ENCODE measurements at regions not wholly inside any gene's neighbourhood (a gene's known extent, or its start where the extent isn't known, plus 50 kb on each side); places are given as distances from the start of the nearest gene placed in this dataset.

DNA sequence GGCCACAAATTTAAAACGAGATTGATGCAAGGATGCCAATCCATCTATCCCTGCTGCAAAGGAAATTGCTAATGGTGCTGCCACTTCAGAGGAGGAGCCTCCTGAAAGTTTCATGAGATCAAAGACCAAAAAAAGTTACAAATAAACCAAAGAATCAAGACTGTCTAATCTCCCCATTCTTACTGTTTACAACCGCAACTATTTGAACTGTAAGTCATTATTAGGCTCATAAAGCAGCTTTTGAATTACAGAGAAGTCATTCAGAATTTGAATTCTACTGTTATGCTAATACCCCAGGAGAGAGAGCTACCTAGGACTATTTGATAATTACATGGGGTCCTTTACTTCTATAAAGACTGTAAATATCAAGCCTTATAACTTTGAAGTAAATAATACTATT is 1613.6 kb upstream of the WWC1 start:
- Histone ChIP-seq H3K4me1 (ENCODE audit: control insufficient read depth, insufficient read depth, low read length) (no peaks in the 10 kb centered on the region), H3K27me3 (ENCODE audit: control insufficient read depth, insufficient read depth, low read length, poor library complexity, severe bottlenecking) (no peaks in the 10 kb centered on the region), H3K9me3 (ENCODE audit: control insufficient read depth, low read length) (no peaks in the 10 kb centered on the region), H3K36me3 (ENCODE audit: control insufficient read depth, insufficient read depth, low read length) (no peaks in the 10 kb centered on the region), H3K27ac (ENCODE audit: insufficient read depth, low read depth, low read length, poor library complexity, severe bottlenecking) (no peak overlapping the region), H3K4me3 (ENCODE audit: insufficient read depth, low read depth, low read length) (no peak overlapping the region)
- WGBS, 2 experiments = 29 to 38% methylated on average over 2 of the region's 2 CpGs

DNA sequence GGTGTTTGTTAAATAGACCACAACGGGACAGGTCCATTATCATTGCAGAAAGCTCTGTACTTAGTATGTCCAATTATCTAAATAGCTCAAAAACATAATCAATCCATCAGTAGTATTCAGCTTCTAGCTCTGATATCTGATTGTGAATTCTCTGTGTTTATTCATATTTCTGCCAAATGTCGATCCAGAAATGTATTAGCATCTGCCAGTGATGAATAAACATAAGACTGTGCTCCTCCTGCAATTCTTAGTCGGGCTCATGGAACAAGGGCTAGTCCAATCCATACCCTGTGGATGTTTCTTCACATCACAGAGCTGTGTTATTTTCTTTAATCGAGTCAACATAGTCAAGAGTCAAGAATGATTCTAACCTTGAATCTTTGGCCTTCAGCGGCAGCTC is 1612.1 kb upstream of the WWC1 start:
- Histone ChIP-seq H3K4me1 (ENCODE audit: control insufficient read depth, insufficient read depth, low read length) (no peaks in the 10 kb centered on the region), H3K9me3 (ENCODE audit: control insufficient read depth, low read length) (no peaks in the 10 kb centered on the region), H3K27me3 (ENCODE audit: control insufficient read depth, insufficient read depth, low read length, poor library complexity, severe bottlenecking) (no peaks in the 10 kb centered on the region), H3K36me3 (ENCODE audit: control insufficient read depth, insufficient read depth, low read length) (no peaks in the 10 kb centered on the region), H3K27ac (ENCODE audit: insufficient read depth, low read depth, low read length, poor library complexity, severe bottlenecking) (no peak overlapping the region), H3K4me3 (ENCODE audit: insufficient read depth, low read depth, low read length) (no peak overlapping the region)
- 88 to 92% methylated on average over 5 of the region's 5 CpGs for WGBS, 2 experiments

DNA sequence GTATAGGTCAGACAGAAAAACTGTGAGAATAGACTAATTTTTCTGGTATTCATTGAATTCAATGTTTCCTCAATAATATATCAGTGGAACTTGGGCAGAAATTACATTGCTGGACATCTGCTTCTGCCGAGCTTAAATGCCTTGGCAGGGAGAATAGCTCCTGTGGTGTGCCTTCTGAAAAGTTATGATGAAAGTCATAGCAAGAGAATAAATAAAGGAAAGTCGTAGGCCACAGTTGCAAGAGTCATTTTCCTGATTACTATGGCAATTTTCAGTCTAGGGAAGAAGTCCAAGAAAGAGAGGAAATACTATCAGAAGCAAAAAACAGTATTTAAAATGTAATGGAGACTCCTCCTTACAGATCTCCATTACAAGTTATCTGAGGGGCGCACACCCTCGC is 1596.1 kb upstream of the WWC1 start:
- Histone ChIP-seq H3K9me3 (ENCODE audit: control insufficient read depth, low read length) (no peaks in the 10 kb centered on the region), H3K27me3 (ENCODE audit: control insufficient read depth, insufficient read depth, low read length, poor library complexity, severe bottlenecking) (no peaks in the 10 kb centered on the region), H3K27ac (ENCODE audit: insufficient read depth, low read depth, low read length, poor library complexity, severe bottlenecking) (no peak overlapping the region), H3K4me1 (ENCODE audit: control insufficient read depth, insufficient read depth, low read length) (no peaks in the 10 kb centered on the region), H3K4me3 (ENCODE audit: insufficient read depth, low read depth, low read length) (no peak overlapping the region), H3K36me3 (ENCODE audit: control insufficient read depth, insufficient read depth, low read length) (no peaks in the 10 kb centered on the region)
- WGBS, 2 experiments = 91 to 95% methylated on average over 4 of the region's 4 CpGs

DNA sequence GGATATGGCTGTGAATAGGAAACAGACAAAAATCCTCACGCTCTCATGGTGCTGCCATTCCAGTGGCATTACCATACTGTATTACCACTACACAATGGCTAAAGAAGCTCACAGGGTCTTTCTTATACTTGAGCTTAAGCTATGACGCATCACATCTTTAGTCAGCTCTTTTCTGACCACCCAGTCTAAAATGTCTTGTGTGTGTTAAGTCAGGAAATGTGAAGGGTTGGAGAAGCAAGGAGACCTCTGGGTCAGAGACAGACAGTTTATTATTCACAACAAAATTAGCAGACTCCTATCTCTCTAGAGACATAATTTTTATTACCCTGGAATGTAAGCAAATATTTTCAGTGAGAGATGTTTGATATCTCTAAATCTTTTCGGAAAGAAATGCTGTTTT is 1583.2 kb upstream of the WWC1 start:
- 89% methylated on average over 2 to 3 of the region's 3 CpGs for WGBS, 2 experiments
- no peaks in the 10 kb centered on the region for H3K27me3 ChIP-seq (ENCODE audit: control insufficient read depth, insufficient read depth, low read length, poor library complexity, severe bottlenecking)
- H3K9me3 ChIP-seq (ENCODE audit: control insufficient read depth, low read length) = no peaks in the 10 kb centered on the region
- H3K27ac ChIP-seq (ENCODE audit: insufficient read depth, low read depth, low read length, poor library complexity, severe bottlenecking) = no peak overlapping the region
- no peaks in the 10 kb centered on the region for H3K4me1 ChIP-seq (ENCODE audit: control insufficient read depth, insufficient read depth, low read length)
- no peak overlapping the region for H3K4me3 ChIP-seq (ENCODE audit: insufficient read depth, low read depth, low read length)
- H3K36me3 ChIP-seq (ENCODE audit: control insufficient read depth, insufficient read depth, low read length) = no peaks in the 10 kb centered on the region

DNA sequence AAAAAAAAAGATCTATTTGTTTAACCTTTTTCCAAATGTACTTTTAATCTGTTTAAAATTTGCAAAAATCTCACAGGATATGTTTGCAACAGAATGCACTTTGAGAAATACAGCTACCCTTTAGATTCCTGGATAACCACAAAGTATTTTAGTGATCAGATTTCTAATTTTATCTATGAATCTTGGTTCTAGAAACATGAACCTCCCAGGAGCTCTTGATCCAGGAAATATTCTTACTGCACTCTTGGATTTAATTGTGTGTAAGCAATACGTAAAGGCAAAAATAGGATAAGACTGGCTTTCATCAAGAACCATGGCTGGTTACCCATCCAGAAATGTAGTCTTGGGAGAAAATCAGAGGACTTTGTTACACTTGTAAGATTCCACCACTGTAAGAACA is 1581.8 kb upstream of the WWC1 start:
- Histone ChIP-seq H3K36me3 (ENCODE audit: control insufficient read depth, insufficient read depth, low read length) (no peaks in the 10 kb centered on the region), H3K9me3 (ENCODE audit: control insufficient read depth, low read length) (no peaks in the 10 kb centered on the region), H3K4me3 (ENCODE audit: insufficient read depth, low read depth, low read length) (no peak overlapping the region), H3K4me1 (ENCODE audit: control insufficient read depth, insufficient read depth, low read length) (no peaks in the 10 kb centered on the region), H3K27ac (ENCODE audit: insufficient read depth, low read depth, low read length, poor library complexity, severe bottlenecking) (no peak overlapping the region), H3K27me3 (ENCODE audit: control insufficient read depth, insufficient read depth, low read length, poor library complexity, severe bottlenecking) (no peaks in the 10 kb centered on the region)
- WGBS, 2 experiments = 96 to 100% methylated on average over 1 of the region's 1 CpG

DNA sequence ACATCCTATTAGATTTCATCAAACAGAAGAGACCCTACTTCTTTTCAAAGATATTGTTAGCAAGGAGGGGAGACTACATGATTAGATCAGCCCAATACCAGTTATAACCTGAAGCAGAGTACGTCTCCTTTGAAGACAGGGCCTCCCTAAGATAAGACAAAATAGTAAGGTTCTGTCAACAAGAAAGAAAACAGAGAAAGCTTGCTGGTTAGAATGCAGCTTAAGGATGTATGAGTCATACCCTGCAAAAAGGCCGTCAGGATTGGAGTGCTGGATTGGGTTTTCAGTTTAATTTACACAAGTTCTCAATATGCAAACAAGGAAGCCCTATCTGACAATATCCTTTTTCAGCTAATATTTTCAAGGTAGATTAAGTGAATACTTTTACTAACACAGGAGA is 1581.2 kb upstream of the WWC1 start:
- H3K4me1 ChIP-seq (ENCODE audit: control insufficient read depth, insufficient read depth, low read length) = no peaks in the 10 kb centered on the region

DNA sequence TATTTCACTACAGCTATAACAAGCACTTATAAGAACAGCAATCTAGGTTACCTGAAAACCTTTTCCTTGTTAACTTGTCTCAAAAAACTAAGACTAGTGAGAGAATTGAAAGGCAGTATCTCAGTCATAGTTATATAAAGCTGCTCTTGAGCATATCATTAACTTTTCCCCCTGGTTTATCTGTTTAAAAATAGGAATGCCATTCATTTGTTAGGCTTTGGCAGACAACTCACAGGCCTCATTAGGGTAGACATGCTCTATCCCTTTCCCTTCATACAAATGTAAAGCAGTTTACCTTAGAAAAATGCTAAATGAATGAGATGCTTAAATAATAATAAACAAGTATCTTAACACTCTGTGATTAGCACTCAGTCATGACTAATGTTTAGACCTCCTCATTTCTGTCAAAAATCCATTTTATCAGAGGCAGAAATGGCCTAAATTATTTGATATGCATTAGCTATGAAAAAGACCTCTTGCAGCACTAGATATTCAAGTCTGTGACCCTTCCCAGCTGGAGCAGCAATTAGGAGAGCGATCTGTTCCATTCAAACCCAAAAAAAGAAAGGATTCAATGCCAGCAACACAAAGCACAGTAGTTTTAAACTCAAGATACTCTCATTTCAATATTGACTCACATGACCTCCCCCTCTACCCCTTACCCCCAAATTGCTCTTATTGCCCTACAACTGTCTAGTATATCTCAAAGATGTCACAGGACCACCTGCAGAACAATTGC is 1578.8 kb upstream of the WWC1 start:
- Histone ChIP-seq H3K36me3 (ENCODE audit: control insufficient read depth, insufficient read depth, low read length) (no peaks in the 10 kb centered on the region), H3K4me3 (ENCODE audit: insufficient read depth, low read depth, low read length) (no peak overlapping the region), H3K27ac (ENCODE audit: insufficient read depth, low read depth, low read length, poor library complexity, severe bottlenecking) (no peak overlapping the region), H3K9me3 (ENCODE audit: control insufficient read depth, low read length) (no peaks in the 10 kb centered on the region), H3K4me1 (ENCODE audit: control insufficient read depth, insufficient read depth, low read length) (no peaks in the 10 kb centered on the region), H3K27me3 (ENCODE audit: control insufficient read depth, insufficient read depth, low read length, poor library complexity, severe bottlenecking) (no peaks in the 10 kb centered on the region)
- 28 to 38% methylated on average over 1 of the region's 1 CpG for WGBS, 2 experiments

More for the DNA sequence above, 1581.2 kb upstream of the WWC1 start:
- H3K9me3 ChIP-seq (ENCODE audit: control insufficient read depth, low read length) = no peaks in the 10 kb centered on the region
- H3K27ac ChIP-seq (ENCODE audit: insufficient read depth, low read depth, low read length, poor library complexity, severe bottlenecking) = no peak overlapping the region
- 90 to 100% methylated on average over 1 to 2 of the region's 2 CpGs for WGBS, 2 experiments
- no peaks in the 10 kb centered on the region for H3K27me3 ChIP-seq (ENCODE audit: control insufficient read depth, insufficient read depth, low read length, poor library complexity, severe bottlenecking)
- no peaks in the 10 kb centered on the region for H3K36me3 ChIP-seq (ENCODE audit: control insufficient read depth, insufficient read depth, low read length)
- no peak overlapping the region for H3K4me3 ChIP-seq (ENCODE audit: insufficient read depth, low read depth, low read length)

DNA sequence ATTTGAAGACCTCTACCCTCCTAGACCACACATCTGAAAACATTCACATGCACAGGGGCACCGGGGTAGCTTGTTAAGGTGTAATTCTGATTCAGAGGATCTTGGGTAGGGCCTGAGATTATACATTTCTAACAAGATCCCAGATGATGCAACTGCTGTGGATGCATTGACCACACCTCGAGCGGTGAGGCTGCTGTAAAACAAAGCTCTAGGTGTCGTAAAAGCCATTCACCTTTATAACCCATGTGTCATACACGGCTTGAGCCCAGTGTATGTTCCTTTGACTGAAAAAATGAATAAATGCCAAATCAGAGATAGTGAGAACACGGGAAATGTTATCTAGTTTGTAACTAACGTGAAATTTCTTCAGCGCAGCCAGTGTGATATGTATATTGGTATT is 1578.2 kb upstream of the WWC1 start:
- Histone ChIP-seq H3K9me3 (ENCODE audit: control insufficient read depth, low read length) (no peaks in the 10 kb centered on the region), H3K36me3 (ENCODE audit: control insufficient read depth, insufficient read depth, low read length) (no peaks in the 10 kb centered on the region), H3K4me3 (ENCODE audit: insufficient read depth, low read depth, low read length) (no peak overlapping the region), H3K27me3 (ENCODE audit: control insufficient read depth, insufficient read depth, low read length, poor library complexity, severe bottlenecking) (no peaks in the 10 kb centered on the region), H3K4me1 (ENCODE audit: control insufficient read depth, insufficient read depth, low read length) (no peaks in the 10 kb centered on the region), H3K27ac (ENCODE audit: insufficient read depth, low read depth, low read length, poor library complexity, severe bottlenecking) (no peak overlapping the region)
- 90 to 92% methylated on average over 8 of the region's 8 CpGs for WGBS, 2 experiments

DNA sequence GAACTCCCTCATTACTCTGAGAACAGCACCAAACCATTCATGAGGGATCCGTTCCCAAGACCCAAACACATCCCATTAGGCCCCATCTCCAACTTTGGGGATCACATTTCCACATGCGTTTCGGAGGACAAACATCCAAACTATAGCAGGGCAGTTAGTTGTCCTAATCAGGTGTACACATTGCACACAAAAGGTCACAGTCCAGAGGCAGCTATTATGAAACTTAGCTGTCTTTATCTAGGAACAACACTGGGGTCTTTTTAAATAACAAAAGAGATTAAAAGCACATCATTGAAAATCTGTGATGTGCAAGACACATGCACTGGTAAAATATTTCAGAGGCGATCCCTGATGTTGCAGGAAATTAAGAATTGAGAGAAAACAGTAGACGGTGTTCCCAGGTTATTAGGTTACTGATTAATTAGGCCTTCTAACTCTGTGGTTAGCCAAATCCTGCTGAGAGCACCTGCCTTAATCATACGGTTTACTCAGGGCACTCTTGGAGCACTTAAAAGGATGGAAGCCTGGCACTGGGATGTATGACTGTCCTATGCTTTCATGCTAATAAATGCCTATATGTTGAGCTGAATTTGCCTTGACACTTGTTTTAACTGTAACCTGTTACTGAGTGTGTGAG is 1574.5 kb upstream of the WWC1 start:
- Histone ChIP-seq H3K27ac (ENCODE audit: insufficient read depth, low read depth, low read length, poor library complexity, severe bottlenecking) (no peak overlapping the region), H3K4me1 (ENCODE audit: control insufficient read depth, insufficient read depth, low read length) (no peaks in the 10 kb centered on the region)

DNA sequence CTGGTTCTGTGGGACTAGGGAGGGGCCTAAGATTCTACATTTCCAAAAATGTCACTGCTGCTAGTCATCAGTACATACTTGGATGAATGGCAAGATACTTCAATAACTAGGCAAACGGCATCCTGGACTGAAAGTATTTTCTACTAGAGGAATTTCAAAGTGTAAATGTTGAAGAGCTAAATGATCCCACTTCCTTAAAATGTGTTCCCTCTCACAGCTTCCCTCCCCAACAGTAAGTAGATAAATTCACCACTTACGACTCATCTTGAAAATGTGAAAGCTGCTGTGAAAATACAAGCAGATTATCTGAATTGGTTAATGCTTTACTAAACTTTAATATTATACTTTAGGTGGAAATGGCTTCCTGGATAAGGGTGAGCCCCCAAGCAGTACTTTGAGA is 1571.5 kb upstream of the WWC1 start:
- H3K27me3 ChIP-seq (ENCODE audit: control insufficient read depth, insufficient read depth, low read length, poor library complexity, severe bottlenecking) = no peaks in the 10 kb centered on the region
- no peak overlapping the region for H3K4me3 ChIP-seq (ENCODE audit: insufficient read depth, low read depth, low read length)
- H3K4me1 ChIP-seq (ENCODE audit: control insufficient read depth, insufficient read depth, low read length) = no peaks in the 10 kb centered on the region
- no peak overlapping the region for H3K27ac ChIP-seq (ENCODE audit: insufficient read depth, low read depth, low read length, poor library complexity, severe bottlenecking)
- 90% methylated on average over 1 of the region's 2 CpGs; no CpG with 5 or more reads in 1 of the 2 experiments for WGBS, 2 experiments
- no peaks in the 10 kb centered on the region for H3K36me3 ChIP-seq (ENCODE audit: control insufficient read depth, insufficient read depth, low read length)
- no peaks in the 10 kb centered on the region for H3K9me3 ChIP-seq (ENCODE audit: control insufficient read depth, low read length)

More for the DNA sequence above, 1574.5 kb upstream of the WWC1 start:
- no peaks in the 10 kb centered on the region for H3K36me3 ChIP-seq (ENCODE audit: control insufficient read depth, insufficient read depth, low read length)
- no peaks in the 10 kb centered on the region for H3K27me3 ChIP-seq (ENCODE audit: control insufficient read depth, insufficient read depth, low read length, poor library complexity, severe bottlenecking)
- no peak overlapping the region for H3K4me3 ChIP-seq (ENCODE audit: insufficient read depth, low read depth, low read length)
- WGBS, 2 experiments = 89 to 92% methylated on average over 6 of the region's 6 CpGs
- H3K9me3 ChIP-seq (ENCODE audit: control insufficient read depth, low read length) = no peaks in the 10 kb centered on the region

Data from ectodermal cell (in vitro differentiated cells).